Neural cell (in vitro differentiated cells): ENCODE measurements at regions not wholly inside any gene's neighbourhood (a gene's known extent, or its start where the extent isn't known, plus 50 kb on each side); places are given as distances from the start of the nearest gene placed in this dataset.

Experiments used
- H2AFZ ChIP-seq: fragments of 200-600, 300-800 bp; sonication (generic), shearing (Covaris generic); 2 replicates; pipeline ENCODE4 v1.6.0; 2014; ENCODE audit warnings: low read depth, mild to moderate bottlenecking, antibody characterized with exemption, low read length, moderate library complexity
- H3F3A ChIP-seq: fragments of 200-600 bp; shearing (Covaris generic); 2 replicates; pipeline ENCODE4 v1.6.1; 2016; ENCODE audit warnings: mild to moderate bottlenecking, moderate library complexity, mixed read lengths, antibody characterized with exemption, low read length; ENCODE audit not compliant: insufficient read depth, poor library complexity, severe bottlenecking
- H3K27ac ChIP-seq: fragments of 200-600, 300-800 bp; sonication (generic), shearing (Covaris generic); 2 replicates; pipeline ENCODE4 v1.5.1; 2014; ENCODE audit warnings: mild to moderate bottlenecking, low read length, moderate library complexity
- H3K27me3 ChIP-seq: fragments of 300-800, 200-600 bp; sonication (generic), shearing (Covaris generic); 2 replicates; pipeline ENCODE4 v1.6.0; 2014; ENCODE audit warnings: mild to moderate bottlenecking, low read depth, low read length, moderate library complexity; ENCODE audit not compliant: insufficient read depth
- H3K36me3 ChIP-seq: fragments of 300-800, 200-600 bp; sonication (generic), shearing (Covaris generic); 2 replicates; pipeline ENCODE4 v1.5.1; 2014; ENCODE audit warnings: mild to moderate bottlenecking, antibody characterized with exemption, low read length, moderate library complexity; ENCODE audit not compliant: insufficient read depth
- H3K4me2 ChIP-seq: fragments of 300-800, 200-600 bp; sonication (generic), shearing (Covaris generic); 2 replicates; pipeline ENCODE4 v1.6.0; 2014; ENCODE audit warnings: mild to moderate bottlenecking, low read length
- H3K4me3 ChIP-seq: fragments of 300-800, 200-600 bp; sonication (generic), shearing (Covaris generic); 2 replicates; pipeline ENCODE4 v1.5.1; 2014; ENCODE audit warnings: mild to moderate bottlenecking, low read length, moderate library complexity
- H3K79me2 ChIP-seq: fragments of 200-600 bp; shearing (Covaris generic); replicated peaks from 2 replicates; pipeline ENCODE4 v1.6.0; 2014; ENCODE audit warnings: mild to moderate bottlenecking, low read length, moderate library complexity; ENCODE audit not compliant: insufficient read depth
- H3K9ac ChIP-seq: fragments of 300-800, 200-600 bp; sonication (generic), shearing (Covaris generic); 2 replicates; pipeline ENCODE4 v1.6.1; 2016; ENCODE audit warnings: mild to moderate bottlenecking, low read length, mixed read lengths
- H3K9me2 ChIP-seq: fragments of 200-600 bp; shearing (Covaris generic); 2 replicates; pipeline ENCODE4 v1.6.1; 2016; ENCODE audit warnings: mild to moderate bottlenecking, low read length, mixed read lengths; ENCODE audit not compliant: insufficient read depth
- H3K9me3 ChIP-seq: fragments of 200-600, 300-800 bp; sonication (generic), shearing (Covaris generic); 2 replicates; pipeline ENCODE4 v1.6.1; 2016; ENCODE audit warnings: mild to moderate bottlenecking, mixed run types, low read length, moderate library complexity, mixed read lengths
- H4K20me1 ChIP-seq: fragments of 200-600 bp; shearing (Covaris generic); 2 replicates; pipeline ENCODE4 v1.6.1; 2016; ENCODE audit warnings: mild to moderate bottlenecking, mixed run types; ENCODE audit not compliant: insufficient read depth
- CTCF ChIP-seq: fragments of 450-650 bp; IDR thresholded peaks from 2 replicates; pipeline ENCODE4 v1.5.1; 2014; ENCODE audit warnings: antibody characterized with exemption, mild to moderate bottlenecking, moderate library complexity; ENCODE audit not compliant: poor library complexity, severe bottlenecking
- EP300 ChIP-seq: fragments of 450-650 bp; conservative IDR thresholded peaks from 2 replicates; pipeline ENCODE4 v1.6.1; 2014; ENCODE audit warnings: antibody characterized with exemption, mild to moderate bottlenecking, moderate library complexity; ENCODE audit not compliant: poor library complexity, severe bottlenecking
- EZH2 ChIP-seq: fragments of 200-600, 300-800 bp; shearing (Covaris generic), sonication (generic); IDR thresholded peaks from 2 replicates; pipeline ENCODE4 v1.6.1; 2014; ENCODE audit warnings: antibody characterized with exemption, low read length, borderline replicate concordance, mild to moderate bottlenecking; ENCODE audit not compliant: insufficient read depth, poor library complexity, severe bottlenecking
- MXI1 ChIP-seq: fragments of 450-650 bp; conservative IDR thresholded peaks from 2 replicates; pipeline ENCODE4 v1.6.1; 2014; ENCODE audit warnings: antibody characterized with exemption, mild to moderate bottlenecking; ENCODE audit not compliant: poor library complexity, severe bottlenecking
- POLR2AphosphoS5 ChIP-seq: IDR thresholded peaks from 2 replicates; pipeline ENCODE4 v1.6.1; 2012
- RAD21 ChIP-seq: fragments of 450-650 bp; conservative IDR thresholded peaks from 2 replicates; pipeline ENCODE4 v1.6.1; 2014; ENCODE audit warnings: antibody characterized with exemption, mild to moderate bottlenecking, moderate library complexity
- REST ChIP-seq: IDR thresholded peaks from 2 replicates; pipeline ENCODE4 v1.6.1; 2012; ENCODE audit warnings: borderline replicate concordance
- SMC3 ChIP-seq: fragments of 450-650 bp; conservative IDR thresholded peaks from 2 replicates; pipeline ENCODE4 v1.6.1; 2014; ENCODE audit warnings: antibody characterized with exemption, mild to moderate bottlenecking, moderate library complexity; ENCODE audit not compliant: poor library complexity
- TAF1 ChIP-seq: IDR thresholded peaks from 2 replicates; pipeline ENCODE4 v1.6.1; 2012; ENCODE audit warnings: low read depth

GRCh38 chr3:187919048-187919447, 173.8 kb upstream of the BCL6 start:
- Histone ChIP-seq H2AFZ (no peak overlapping the region), H3K4me2 (no peak overlapping the region), H3K27ac (no peak overlapping the region)

GRCh38 chr3:187919544-187919943, 174.3 kb upstream of the BCL6 start:
- no peaks in the 10 kb centered on the region for H4K20me1 ChIP-seq
- no peaks in the 10 kb centered on the region for H3K9me3 ChIP-seq
- H3K27ac ChIP-seq: no peak overlapping the region
- no peak overlapping the region for H3K4me3 ChIP-seq
- H3K9me2 ChIP-seq: no peaks in the 10 kb centered on the region
- H3K4me2 ChIP-seq: no peak overlapping the region
- no peaks in the 10 kb centered on the region for H3F3A ChIP-seq
- H3K36me3 ChIP-seq: no peaks in the 10 kb centered on the region
- no peak overlapping the region for H2AFZ ChIP-seq
- no peaks in the 10 kb centered on the region for H3K79me2 ChIP-seq
- H3K9ac ChIP-seq: no peak overlapping the region
- no peaks in the 10 kb centered on the region for H3K27me3 ChIP-seq
- no peak for TF ChIP-seq REST
- TF ChIP-seq CTCF: no peak
- TF ChIP-seq EZH2: no peak
- no peak for TF ChIP-seq EP300
- TF ChIP-seq TAF1: no peak
- TF ChIP-seq MXI1: no peak

More at GRCh38 chr3:187919048-187919447, 173.8 kb upstream of the BCL6 start:
- Histone ChIP-seq H3K79me2 (no peaks in the 10 kb centered on the region), H3F3A (no peaks in the 10 kb centered on the region), H3K27me3 (no peaks in the 10 kb centered on the region), H3K9me2 (no peaks in the 10 kb centered on the region), H3K4me3 (no peak overlapping the region), H3K9me3 (no peaks in the 10 kb centered on the region), H4K20me1 (no peaks in the 10 kb centered on the region), H3K36me3 (no peaks in the 10 kb centered on the region), H3K9ac (no peak overlapping the region)
- TF ChIP-seq EP300: no peak
- TF ChIP-seq TAF1: no peak
- no peak for TF ChIP-seq RAD21
- no peak for TF ChIP-seq MXI1
- TF ChIP-seq POLR2AphosphoS5: no peak
- no peak for TF ChIP-seq EZH2
- no peak for TF ChIP-seq SMC3
- no peak for TF ChIP-seq REST
- no peak for TF ChIP-seq CTCF
